Stimulated activated CD4-positive, alpha-beta T cell treated with anti-CD3 and anti-CD28 coated beads, Interleukin-12 subunit alpha, Interleukin-12 subunit beta, amount 100 ng/mL, for 24 hours (primary cell): ENCODE measurements at regions not wholly inside any gene's neighbourhood (a gene's known extent, or its start where the extent isn't known, plus 50 kb on each side); places are given as distances from the start of the nearest gene placed in this dataset.
A peak's percentile ranks its signal among the peaks of the same experiment; 100 is the strongest.

Experiments
- DNase-seq, 2 experiments: peaks; one replicate each; pipeline ENCODE4 v3.0.0-alpha.2; 2020; ENCODE audit warnings: low read depth in 2 of 2

- DNase-seq, result no peak
Observed at GRCh38 chr12:113620437-113620976, 148.8 kb upstream of the LHX5 start.

GRCh38 chr12:113619202-113619601, 147.5 kb upstream of the LHX5 start:
- no peak for DNase-seq

GRCh38 chr12:113613414-113613813, 141.7 kb upstream of the LHX5 start:
- no peak for DNase-seq

- no peak for DNase-seq
Observed at GRCh38 chr12:113612793-113613192, 141.1 kb upstream of the LHX5 start.

- DNase-seq, result no peak
Observed at GRCh38 chr12:113612076-113612728, 140.5 kb upstream of the LHX5 start.

- no peak for DNase-seq
Observed at GRCh38 chr12:113611652-113612051, 140.0 kb upstream of the LHX5 start.

GRCh38 chr12:113610698-113611097, 139.0 kb upstream of the LHX5 start:
- DNase-seq, result no peak

GRCh38 chr12:113609692-113610469, 138.2 kb upstream of the LHX5 start:
- no peak for DNase-seq

GRCh38 chr12:113604666-113605065, 133.0 kb upstream of the LHX5 start:
- DNase-seq, result no peak

- DNase-seq, result no peak
Observed at GRCh38 chr12:113601656-113602263, 130.1 kb upstream of the LHX5 start.

GRCh38 chr12:113598815-113599406, 127.2 kb upstream of the LHX5 start:
- DNase-seq, result no peak

GRCh38 chr12:113594967-113595366, 123.3 kb upstream of the LHX5 start:
- DNase-seq, result no peak

- DNase-seq, result peak in 1 of 2 experiments; percentile 6
Observed at GRCh38 chr12:113591480-113591974, 119.9 kb upstream of the LHX5 start.

- DNase-seq, result no peak
Observed at GRCh38 chr12:113589437-113589836, 117.8 kb upstream of the LHX5 start.

GRCh38 chr12:113587720-113588119, 116.0 kb upstream of the LHX5 start:
- DNase-seq, result no peak

- no peak for DNase-seq
Observed at GRCh38 chr12:113586461-113586860, 114.8 kb upstream of the LHX5 start.

GRCh38 chr12:113582521-113583218, 111.0 kb upstream of the LHX5 start:
- no peak for DNase-seq

- DNase-seq, result no peak
Observed at GRCh38 chr12:113581342-113581741, 109.7 kb upstream of the LHX5 start.

GRCh38 chr12:113580437-113580836, 108.8 kb upstream of the LHX5 start:
- DNase-seq, result no peak

GRCh38 chr12:113577464-113578129, 105.9 kb upstream of the LHX5 start:
- DNase-seq, result no peak

GRCh38 chr12:113575386-113575785, 103.7 kb upstream of the LHX5 start:
- no peak for DNase-seq
